Limb (tissue), 2 donors: ENCODE measurements at regions not wholly inside any gene's neighbourhood (a gene's known extent, or its start where the extent isn't known, plus 50 kb on each side); places are given as distances from the start of the nearest gene placed in this dataset.
"Not testable (repeated sequence)": the region's sequence is repeated elsewhere in the genome, so short reads cannot be mapped to it uniquely, and the experiment has no call there.

Experiments
- DNase-seq, 2 donors: peaks; one replicate each; pipeline ENCODE4 v3.0.0-alpha.2; 2016; ENCODE audit errors: extremely low spot score in 2 of 2

GRCh38 chr10:77740396-77740795, 102.8 kb upstream of the KCNMA1 start:
- DNase-seq = not testable (repeated sequence)

- no peak for DNase-seq
Observed at GRCh38 chr10:77738496-77739158, 101.0 kb upstream of the KCNMA1 start.

GRCh38 chr10:77737608-77738007, 100.0 kb upstream of the KCNMA1 start:
- no peak for DNase-seq

- not testable (repeated sequence) for DNase-seq
Observed at GRCh38 chr10:77735136-77735535, 97.5 kb upstream of the KCNMA1 start.

- no peak for DNase-seq
Observed at GRCh38 chr10:77732213-77733003, 94.8 kb upstream of the KCNMA1 start.

GRCh38 chr10:77727481-77727880, 89.9 kb upstream of the KCNMA1 start:
- DNase-seq = no peak

DNA sequence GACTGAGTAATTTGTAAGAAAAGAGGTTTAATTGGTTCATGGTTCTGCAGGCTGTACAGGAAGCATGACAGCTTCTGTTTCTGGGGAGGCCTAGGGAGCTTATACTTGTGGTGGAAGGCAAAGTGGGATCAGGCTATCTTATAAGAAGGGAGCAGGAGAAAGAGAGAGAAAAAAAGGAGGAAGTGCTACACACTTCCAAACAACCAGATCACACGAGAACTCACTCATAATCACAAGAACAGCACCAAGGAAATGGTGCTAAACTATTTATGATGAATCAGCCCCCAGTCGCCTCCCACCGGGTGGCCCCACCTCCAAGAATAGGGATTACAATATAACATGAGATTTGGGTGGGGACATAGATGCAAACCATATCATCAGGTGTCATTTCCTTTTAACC, 89.1 kb upstream of the KCNMA1 start:
- no peak for DNase-seq

- no peak for DNase-seq
Observed at GRCh38 chr10:77726301-77726700, 88.7 kb upstream of the KCNMA1 start.

DNA sequence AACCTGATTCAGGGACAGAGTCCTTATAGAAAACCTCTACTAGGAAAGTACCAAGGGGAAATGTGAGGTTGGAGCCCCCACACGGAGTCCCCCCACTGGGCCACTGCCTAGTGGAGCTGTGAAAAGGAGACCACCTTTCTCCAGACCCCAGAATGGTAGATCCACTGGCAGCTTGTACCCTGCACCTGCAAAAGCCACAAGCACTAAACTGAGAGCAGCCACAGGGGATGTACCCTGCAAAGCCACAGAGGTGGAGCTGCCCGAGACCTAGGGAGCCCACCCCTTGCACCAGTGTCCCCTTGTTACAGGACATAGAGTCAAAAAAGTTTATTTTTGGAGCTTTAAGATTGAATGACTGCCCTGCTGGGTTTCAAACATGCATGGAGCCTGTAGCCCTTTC, 87.2 kb upstream of the KCNMA1 start:
- no peak for DNase-seq

- DNase-seq = no peak
Observed at GRCh38 chr10:77723376-77723775, 85.8 kb upstream of the KCNMA1 start.

GRCh38 chr10:77722956-77723355, 85.3 kb upstream of the KCNMA1 start:
- DNase-seq = not testable (repeated sequence)

GRCh38 chr10:77721815-77722214, 84.2 kb upstream of the KCNMA1 start:
- no peak for DNase-seq

DNA sequence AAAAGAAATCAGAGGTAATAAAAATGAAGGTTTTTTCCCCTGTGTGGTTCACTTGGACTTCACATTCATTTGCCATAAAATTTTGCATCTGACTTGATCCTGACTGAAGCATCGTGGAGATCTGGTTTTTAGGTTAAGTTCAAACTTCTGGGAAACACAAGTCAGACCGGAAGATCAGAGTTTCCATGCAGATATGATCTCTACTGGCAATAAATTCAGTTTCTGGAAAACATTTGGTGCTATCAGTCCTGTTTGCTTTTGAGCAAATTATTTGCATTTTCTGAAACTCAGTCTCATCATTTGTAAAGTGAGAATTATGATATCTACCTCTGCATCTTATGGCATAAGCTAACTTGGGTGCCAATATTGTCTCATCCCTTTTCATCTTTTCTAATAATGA, 81.3 kb upstream of the KCNMA1 start:
- no peak for DNase-seq

DNA sequence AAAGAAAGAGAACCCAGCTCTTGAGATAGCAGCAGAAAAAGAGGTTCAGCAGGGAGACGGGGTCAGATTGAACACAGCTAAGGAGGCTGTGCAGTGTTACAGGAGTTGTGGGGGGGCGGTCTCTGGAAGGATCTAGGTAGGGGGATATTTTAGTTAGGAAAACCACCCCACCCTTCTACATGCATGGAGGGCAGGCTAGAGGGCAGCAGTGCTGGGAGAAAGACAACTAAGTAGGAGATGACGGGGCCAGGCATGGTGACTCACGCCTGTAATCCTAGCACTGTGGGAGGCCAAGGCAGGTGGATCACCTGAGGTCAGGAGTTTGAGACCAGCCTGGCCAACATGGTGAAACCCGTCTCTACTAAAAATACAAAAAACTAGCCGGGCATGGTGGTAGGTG, 80.7 kb upstream of the KCNMA1 start:
- DNase-seq = not testable (repeated sequence)

DNA sequence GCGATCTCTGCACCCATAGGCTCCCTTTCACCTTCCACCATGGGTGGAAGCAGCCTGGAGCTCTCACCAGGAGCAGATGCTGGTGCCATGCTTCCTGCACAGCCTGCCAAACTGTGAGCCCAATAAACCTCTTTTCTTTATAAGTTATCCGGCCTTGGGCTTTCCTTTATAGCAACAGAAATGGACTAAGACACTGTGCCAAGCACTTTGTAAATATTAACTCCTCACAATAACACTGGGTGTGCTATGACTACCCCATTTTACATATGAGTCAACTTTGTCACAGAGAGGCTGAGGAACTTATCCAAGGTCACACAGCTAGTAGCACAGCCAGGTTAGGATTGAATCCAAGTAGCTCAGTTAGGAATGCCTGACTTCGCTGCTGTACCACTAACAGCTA, 79.7 kb upstream of the KCNMA1 start:
- no peak for DNase-seq

- no peak for DNase-seq
Observed at GRCh38 chr10:77716458-77717317, 79.1 kb upstream of the KCNMA1 start.

GRCh38 chr10:77715536-77715935, 77.9 kb upstream of the KCNMA1 start:
- DNase-seq = no peak

DNA sequence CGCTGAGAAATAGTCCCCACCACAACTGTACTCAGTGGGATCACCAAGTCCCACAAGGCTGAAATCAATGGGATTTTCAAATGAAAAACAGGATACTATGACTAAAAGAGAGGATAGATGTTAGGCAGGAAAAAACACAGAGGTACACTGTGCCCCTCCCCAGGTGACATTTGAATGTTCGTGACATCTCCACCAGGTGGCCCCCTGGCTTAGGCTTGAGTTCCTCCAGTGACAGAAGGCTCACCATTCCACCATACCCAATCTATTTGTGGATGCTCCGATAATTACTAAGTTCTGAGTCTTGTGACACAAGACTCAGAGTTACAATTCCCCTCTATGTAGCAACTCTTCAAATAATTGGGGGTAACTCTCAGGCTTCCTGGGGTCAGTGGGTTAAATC, 77.5 kb upstream of the KCNMA1 start:
- no peak for DNase-seq

DNA sequence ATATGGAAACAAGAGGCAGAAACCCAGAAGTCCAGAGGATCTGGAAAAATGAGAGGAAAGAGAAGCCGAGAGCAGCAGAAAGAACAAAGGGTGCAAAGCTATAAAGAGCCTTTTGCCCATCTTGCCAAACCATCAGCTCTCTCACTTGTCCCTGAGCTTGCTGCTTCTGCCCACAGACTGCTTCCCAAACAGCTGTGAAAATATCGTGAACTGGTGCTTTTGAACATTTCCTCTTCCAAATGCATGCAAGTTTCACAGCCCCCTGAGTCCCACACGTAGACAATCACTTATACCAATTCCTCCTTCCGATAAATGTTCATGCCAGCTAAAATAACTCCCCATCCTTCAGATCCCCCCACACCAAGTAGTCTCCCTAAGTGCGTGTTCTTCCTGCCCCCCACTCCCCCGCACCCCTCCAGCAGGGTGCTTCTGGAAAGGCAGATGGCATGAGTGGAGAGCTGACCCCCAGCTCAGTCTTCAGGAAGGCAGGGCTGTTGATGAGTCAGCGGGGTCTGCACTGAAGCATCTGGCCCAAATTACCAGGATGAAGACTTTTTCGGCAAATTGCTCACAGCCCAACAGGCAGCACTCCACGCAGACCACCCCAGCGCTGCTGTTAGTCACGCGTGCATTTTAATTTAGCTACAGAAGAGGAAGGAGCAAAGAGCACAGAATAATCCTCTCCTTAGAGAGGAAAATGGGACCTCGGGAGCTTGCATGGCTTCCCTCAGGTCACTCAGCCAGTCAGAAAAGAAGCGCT, 76.1 kb upstream of the KCNMA1 start:
- DNase-seq = no peak

DNA sequence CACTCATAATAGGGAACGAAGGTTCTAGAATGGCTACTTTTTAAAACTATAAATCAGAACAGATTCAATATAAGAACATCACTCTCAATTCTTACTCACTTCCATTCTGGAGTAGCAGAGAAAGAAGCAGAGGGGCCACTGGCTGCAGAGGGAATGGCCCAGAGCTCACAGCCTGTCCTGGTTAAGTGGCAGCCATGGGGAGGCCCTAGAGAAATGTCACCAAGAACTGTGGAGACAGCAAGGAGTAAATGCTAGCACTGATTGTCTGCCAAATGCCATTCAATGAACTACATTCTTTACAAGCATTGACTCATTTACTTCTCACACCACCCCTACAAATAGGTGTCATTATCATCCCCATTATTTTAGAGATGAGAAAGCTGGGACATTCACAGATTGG, 74.6 kb upstream of the KCNMA1 start:
- DNase-seq = no peak

DNA sequence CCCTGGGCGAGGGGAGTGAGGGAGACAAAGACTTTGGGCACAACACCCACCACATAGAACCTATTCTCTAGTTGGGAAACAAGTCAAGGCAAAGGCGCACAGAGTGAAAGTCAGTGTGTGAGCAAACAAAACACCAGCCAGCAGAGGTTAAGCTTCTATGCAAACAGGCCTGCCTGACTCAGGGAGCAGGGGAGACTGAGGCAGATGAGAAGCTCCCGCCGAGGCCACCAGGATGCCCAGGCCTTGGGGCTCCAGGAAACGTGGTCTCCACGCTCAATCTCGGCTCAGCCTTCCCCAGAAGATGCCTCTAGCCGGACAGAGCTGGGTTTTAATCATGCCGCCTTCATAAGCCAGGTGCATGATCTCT, 74.1 kb upstream of the KCNMA1 start:
- DNase-seq = no peak
